Neural progenitor cell (in vitro differentiated cells): ENCODE measurements at regions not wholly inside any gene's neighbourhood (a gene's known extent, or its start where the extent isn't known, plus 50 kb on each side); places are given as distances from the start of the nearest gene placed in this dataset.

Experiments used
- DNase-seq: peaks from one replicate; pipeline ENCODE4 v3.0.0-alpha.2; 2016; ENCODE audit warnings: low spot score
- H2AFZ ChIP-seq: fragments of 200-600 bp; sonication (generic); replicated peaks from 2 replicates; pipeline ENCODE4 v1.6.1; 2016; ENCODE audit warnings: antibody characterized with exemption
- H3F3A ChIP-seq: fragments of 200-600 bp; sonication (generic); 2 replicates; pipeline ENCODE4 v1.6.1; 2016; ENCODE audit warnings: antibody characterized with exemption, low read depth
- H3K27ac ChIP-seq: fragments of 200-600 bp; sonication (generic); 2 replicates; pipeline ENCODE4 v1.5.1; 2016; ENCODE audit warnings: mild to moderate bottlenecking
- H3K27me3 ChIP-seq: fragments of 200-600 bp; sonication (generic); 2 replicates; pipeline ENCODE4 v1.6.1; 2016; ENCODE audit warnings: mild to moderate bottlenecking, moderate library complexity
- H3K36me3 ChIP-seq: fragments of 200-600 bp; sonication (generic); 2 replicates; pipeline ENCODE4 v1.5.1; 2016
- H3K4me1 ChIP-seq: fragments of 200-600 bp; sonication (generic); 2 replicates; pipeline ENCODE4 v1.6.1; 2016; ENCODE audit warnings: mixed run types
- H3K4me2 ChIP-seq: fragments of 200-600 bp; sonication (generic); 2 replicates; pipeline ENCODE4 v1.6.1; 2016
- H3K4me3 ChIP-seq: fragments of 200-600 bp; sonication (generic); 2 replicates; pipeline ENCODE4 v1.5.1; 2016
- H3K79me2 ChIP-seq: fragments of 200-600 bp; sonication (generic); 2 replicates; pipeline ENCODE4 v1.6.1; 2016; ENCODE audit warnings: low read depth
- H3K9ac ChIP-seq: fragments of 200-600 bp; sonication (generic); 2 replicates; pipeline ENCODE4 v1.6.1; 2016
- H3K9me3 ChIP-seq: fragments of 200-600 bp; sonication (generic); 2 replicates; pipeline ENCODE4 v1.5.1; 2016; ENCODE audit warnings: low read depth
- H4K20me1 ChIP-seq: fragments of 200-600 bp; sonication (generic); 2 replicates; pipeline ENCODE4 v1.6.1; 2016; ENCODE audit warnings: low read depth
- H3K27ac Mint-ChIP-seq: 3 replicates; pipeline ENCODE4 v1.8.0; 2021; ENCODE audit warnings: mixed read lengths
- H3K27me3 Mint-ChIP-seq: 2 replicates; pipeline ENCODE4 v1.8.0; 2022; ENCODE audit warnings: low read depth, mild to moderate bottlenecking, inconsistent platforms, moderate library complexity, mixed read lengths; ENCODE audit not compliant: insufficient read depth
- H3K36me3 Mint-ChIP-seq: 3 replicates; pipeline ENCODE4 v1.8.0; 2021; ENCODE audit warnings: mixed read lengths
- H3K4me1 Mint-ChIP-seq: 3 replicates; pipeline ENCODE4 v1.8.0; 2021; ENCODE audit warnings: mixed read lengths
- H3K4me3 Mint-ChIP-seq: 3 replicates; pipeline ENCODE4 v1.8.0; 2021; ENCODE audit warnings: mild to moderate bottlenecking, moderate library complexity, mixed read lengths
- H3K9me3 Mint-ChIP-seq: 3 replicates; pipeline ENCODE4 v1.8.0; 2020; ENCODE audit warnings: mixed read lengths
- CTCF ChIP-seq: fragments of 200-600 bp; sonication (generic); IDR thresholded peaks from 2 replicates; pipeline ENCODE4 v1.5.1; 2017; ENCODE audit warnings: antibody characterized with exemption, mild to moderate bottlenecking
- EZH2 ChIP-seq: fragments of 200-600 bp; sonication (generic); IDR thresholded peaks from 2 replicates; pipeline ENCODE4 v1.6.1; 2017; ENCODE audit warnings: antibody characterized with exemption, mild to moderate bottlenecking, moderate library complexity
- EZH2phosphoT487 ChIP-seq: fragments of 200-600 bp; sonication (generic); IDR thresholded peaks from 2 replicates; pipeline ENCODE4 v1.6.1; 2017; ENCODE audit warnings: antibody characterized with exemption

GRCh38 chr7:53684693-53685092 is 649.3 kb downstream of the POM121L12 start:
- Histone ChIP-seq H2AFZ (no peak overlapping the region), H3K27me3 (no peaks in the 10 kb centered on the region), H3K9ac (no peak overlapping the region), H3K9me3 (no peaks in the 10 kb centered on the region), H3K4me2 (no peak overlapping the region), H4K20me1 (no peaks in the 10 kb centered on the region), H3K79me2 (no peaks in the 10 kb centered on the region), H3K4me3 (no peak overlapping the region), H3K27ac (no peak overlapping the region), H3K36me3 (no peaks in the 10 kb centered on the region), H3K4me1 (no peaks in the 10 kb centered on the region), H3F3A (no peaks in the 10 kb centered on the region)
- H3K4me1 Mint-ChIP-seq: no peaks in the 10 kb centered on the region
- no peak overlapping the region for H3K27ac Mint-ChIP-seq
- no peak for TF ChIP-seq EZH2
- TF ChIP-seq CTCF: no peak
- no peak for TF ChIP-seq EZH2phosphoT487
- no peaks in the 10 kb centered on the region for H3K27me3 Mint-ChIP-seq
- DNase-seq: no peak
- H3K4me3 Mint-ChIP-seq: no peak overlapping the region
- no peaks in the 10 kb centered on the region for H3K9me3 Mint-ChIP-seq
- H3K36me3 Mint-ChIP-seq: no peaks in the 10 kb centered on the region

- no peak overlapping the region for H3K27ac ChIP-seq
- no peak overlapping the region for H3K4me2 ChIP-seq
- Mint-ChIP-seq H3K9me3 (no peaks in the 10 kb centered on the region), H3K4me3 (no peak overlapping the region), H3K4me1 (no peaks in the 10 kb centered on the region), H3K36me3 (no peaks in the 10 kb centered on the region), H3K27me3 (no peaks in the 10 kb centered on the region), H3K27ac (no peak overlapping the region)
- H3K79me2 ChIP-seq: no peaks in the 10 kb centered on the region
- H3K4me3 ChIP-seq: no peak overlapping the region
- H3K4me1 ChIP-seq: no peaks in the 10 kb centered on the region
- no peaks in the 10 kb centered on the region for H3K36me3 ChIP-seq
- no peak for DNase-seq
- H3K9ac ChIP-seq: no peak overlapping the region
- no peaks in the 10 kb centered on the region for H4K20me1 ChIP-seq
- H2AFZ ChIP-seq: no peak overlapping the region
- H3F3A ChIP-seq: no peaks in the 10 kb centered on the region
- H3K27me3 ChIP-seq: no peaks in the 10 kb centered on the region
- H3K9me3 ChIP-seq: no peaks in the 10 kb centered on the region
- TF ChIP-seq CTCF: no peak
- TF ChIP-seq EZH2phosphoT487: no peak
- no peak for TF ChIP-seq EZH2
These were observed 655.0 kb downstream of the POM121L12 start for GRCh38 chr7:53690411-53690810.

GRCh38 chr7:53697913-53698312 is 662.5 kb downstream of the POM121L12 start:
- H3K9ac ChIP-seq: no peak overlapping the region
- no peak overlapping the region for H2AFZ ChIP-seq
- no peaks in the 10 kb centered on the region for H3K27me3 Mint-ChIP-seq
- no peaks in the 10 kb centered on the region for H4K20me1 ChIP-seq
- no peaks in the 10 kb centered on the region for H3K79me2 ChIP-seq
- no peaks in the 10 kb centered on the region for H3K4me1 ChIP-seq
- H3F3A ChIP-seq: no peaks in the 10 kb centered on the region
- H3K36me3 ChIP-seq: no peaks in the 10 kb centered on the region
- H3K4me3 Mint-ChIP-seq: no peak overlapping the region
- H3K9me3 Mint-ChIP-seq: no peaks in the 10 kb centered on the region
- no peak overlapping the region for H3K27ac ChIP-seq
- H3K4me3 ChIP-seq: no peak overlapping the region
- TF ChIP-seq CTCF (no peak), EZH2phosphoT487 (no peak), EZH2 (no peak)
- H3K27ac Mint-ChIP-seq: no peak overlapping the region
- DNase-seq: no peak
- no peaks in the 10 kb centered on the region for H3K27me3 ChIP-seq
- H3K4me2 ChIP-seq: no peak overlapping the region
- H3K9me3 ChIP-seq: no peaks in the 10 kb centered on the region
- H3K36me3 Mint-ChIP-seq: no peaks in the 10 kb centered on the region
- no peaks in the 10 kb centered on the region for H3K4me1 Mint-ChIP-seq
